ENCODE measurements at regions not wholly inside any gene's neighbourhood (a gene's known extent, or its start where the extent isn't known, plus 50 kb on each side); places are given as distances from the start of the nearest gene placed in this dataset.

GRCh38 chr5:163252950-163253349, 184.4 kb upstream of the CCNG1 start:
- no peaks in the 10 kb centered on the region for H3K79me2 ChIP-seq (ENCODE audit: control insufficient read depth, insufficient read depth, low read length)
- FAIRE-seq: no peak
- H4K20me1 ChIP-seq (replicated peaks; ENCODE audit: control insufficient read depth, extremely low read depth, insufficient read depth, low read length): no peaks in the 10 kb centered on the region
- BruUV-seq (replicated peaks): no TSS peak
- ChIA-PET POLR2A (no interaction called here), CTCF (no interaction called here)
- no peak overlapping the region for H3K9ac ChIP-seq (replicated peaks; ENCODE audit: extremely low read depth, insufficient read depth, low read length)
- no peak overlapping the region for H3K4me3 ChIP-seq (replicated peaks in 1 of 3; ENCODE audit: insufficient read depth in 1 of 3, low read depth in 1 of 3, low read length in 3 of 3)
- H3K36me3 ChIP-seq (ENCODE audit: control insufficient read depth in 2 of 2, extremely low read depth in 1 of 2, insufficient read depth in 2 of 2, low read length in 2 of 2): no peaks in the 10 kb centered on the region
- no peak overlapping the region for H3K27ac ChIP-seq (ENCODE audit: insufficient read depth, low read depth, low read length)
- intact Hi-C loops (cut with micrococcal nuclease): no loop called here
- H2AFZ ChIP-seq (ENCODE audit: low read depth, low read length): no peak overlapping the region
- no peak for DNase-seq (ENCODE audit: low read depth, low spot score)
- dilution Hi-C loops (cut with MboI; ENCODE audit: extremely low pct_ligation_motif_present, low sequenced_read_pairs): no loop called here
- H3K9me3 ChIP-seq (replicated peaks; ENCODE audit: control insufficient read depth, insufficient read depth, low read length): no peaks in the 10 kb centered on the region
- H3K4me1 ChIP-seq (ENCODE audit: control insufficient read depth, extremely low read depth, insufficient read depth, low read length): peaks cover 3% of the 10 kb centered on the region
- no peak overlapping the region for H3K4me2 ChIP-seq (ENCODE audit: insufficient read depth, low read length)
- no peaks in the 10 kb centered on the region for H3K9me1 ChIP-seq (replicated peaks; ENCODE audit: control insufficient read depth, extremely low read depth, insufficient read depth, low read length)
- H3K27me3 ChIP-seq (ENCODE audit: control insufficient read depth in 2 of 2, insufficient read depth in 2 of 2, low read length in 2 of 2): no peaks in the 10 kb centered on the region
- TF ChIP-seq POLR2A (IDR thresholded peaks at IDR 0.05; ENCODE audit: low read depth, low read length): no peak
- no peak for TF ChIP-seq MAX (IDR thresholded peaks at IDR 0.05; ENCODE audit: insufficient read depth, insufficient read length)
- TF ChIP-seq GATA2 (IDR thresholded peaks at IDR 0.05; ENCODE audit: insufficient read depth, insufficient read length, low read depth, low read length): no peak
- TF ChIP-seq MYC (IDR thresholded peaks at IDR 0.05; ENCODE audit: low read depth, low read length): no peak
- TF ChIP-seq CTCF (IDR thresholded peaks at IDR 0.05; ENCODE audit: extremely low read depth in 1 of 2, insufficient read depth in 1 of 2, low read depth in 1 of 2, low read length in 2 of 2): no peak
- no peak for TF ChIP-seq POLR2AphosphoS5 (IDR thresholded peaks at IDR 0.05; ENCODE audit: insufficient read depth, low read depth, low read length)
- no peak for TF ChIP-seq FOS (IDR thresholded peaks at IDR 0.05; ENCODE audit: borderline replicate concordance, insufficient read depth, low read length)
- no peak for TF ChIP-seq JUN (IDR thresholded peaks at IDR 0.05; ENCODE audit: borderline replicate concordance, insufficient read depth, insufficient read length, low read depth)
- TF ChIP-seq EZH2 (IDR thresholded peaks at IDR 0.05; ENCODE audit: borderline replicate concordance, low read depth, low read length, severe bottlenecking): no peak

Measured in endothelial cell of umbilical vein (primary cell).